ENCODE measurements at regions not wholly inside any gene's neighbourhood (a gene's known extent, or its start where the extent isn't known, plus 50 kb on each side); places are given as distances from the start of the nearest gene placed in this dataset.

- no peak overlapping the region for H3K27ac ChIP-seq
- ATAC-seq: no peak
- CTCF ChIA-PET: interaction anchor here (0.6 to 0.9 kb wide), 2 partner anchors 40 to 49 kb away, joined by 3 read pairs; no protein-coding TSS in a partner anchor
- POLR2A ChIA-PET: no interaction called here
- no peaks in the 10 kb centered on the region for H3K9me3 ChIP-seq
- 1% methylated on average over 3 of the region's 3 CpGs for WGBS (ENCODE audit: missing lambda C conversion rate)
- H3K4me3 ChIP-seq: no peak overlapping the region
- no peak for TF ChIP-seq CHD2 (IDR thresholded peaks at IDR 0.05; ENCODE audit: low read length, partially characterized antibody)
- no peak for TF ChIP-seq NPAS2 (CRISPR knock-in tag; IDR thresholded peaks at IDR 0.05; ENCODE audit: borderline replicate concordance)
- TF ChIP-seq CHD4 (IDR thresholded peaks at IDR 0.05; ENCODE audit: borderline replicate concordance): no peak
- TF ChIP-seq ZFP36 (IDR thresholded peaks at IDR 0.05; ENCODE audit: borderline replicate concordance, partially characterized antibody): no peak
- TF ChIP-seq HOXB13 (CRISPR knock-in tag; IDR thresholded peaks at IDR 0.05; ENCODE audit: low read depth): no peak
- H3K4me2 ChIP-seq: no peak overlapping the region
- peak; percentile 65 for FAIRE-seq
- H3K4me1 ChIP-seq: no peaks in the 10 kb centered on the region
- no peak for DNase-seq (ENCODE audit: low read depth in 1 of 2, low spot score in 1 of 2)
Observed at GRCh38 chr16:54584121-54584520, 297.5 kb upstream of the IRX3 start.

DNA sequence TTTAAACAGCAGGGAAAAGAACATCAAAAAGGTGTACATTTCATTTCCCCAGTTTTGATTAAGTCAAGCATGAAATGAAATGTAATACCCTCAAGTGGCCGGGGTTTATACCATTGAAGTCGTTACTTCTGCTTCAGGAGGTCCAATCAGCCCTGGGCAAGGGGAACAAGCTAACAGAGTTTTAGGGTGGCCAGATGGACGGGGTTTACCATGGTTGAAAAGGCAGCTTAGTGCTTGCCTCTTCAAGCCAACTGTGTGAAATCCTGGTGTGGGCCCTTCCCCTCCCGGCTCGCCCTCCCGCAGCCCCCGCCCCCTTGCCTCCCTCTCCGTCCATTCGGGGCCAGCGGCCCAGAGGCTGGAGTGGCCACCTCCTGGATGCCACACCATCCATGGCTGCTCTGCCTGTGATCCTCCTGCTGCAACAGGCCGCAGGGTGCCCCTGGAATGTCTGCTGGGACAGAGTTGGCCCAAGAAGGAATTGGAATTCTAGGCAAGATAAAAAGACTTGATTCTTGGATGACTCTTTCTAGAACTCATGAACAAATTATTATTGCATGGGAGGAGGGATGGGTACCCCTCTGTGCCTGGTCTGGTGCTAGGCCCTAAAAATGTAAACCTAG lies 296.2 kb upstream of the IRX3 start:
- H3K27ac ChIP-seq: no peak overlapping the region
- no peaks in the 10 kb centered on the region for H3K9me3 ChIP-seq
- DNase-seq (ENCODE audit: low read depth in 1 of 2, low spot score in 1 of 2) (no peak), FAIRE-seq (no peak), ATAC-seq (no peak)
- CTCF ChIA-PET: no interaction called here
- WGBS (ENCODE audit: missing lambda C conversion rate): 46% methylated on average over 8 of the region's 11 CpGs
- TF ChIP-seq RCOR1 (IDR thresholded peaks at IDR 0.05; ENCODE audit: low read depth, low read length) (no peak), MAFK (IDR thresholded peaks at IDR 0.05; ENCODE audit: partially characterized antibody) (no peak), HDAC2 (IDR thresholded peaks at IDR 0.05) (no peak), ZC3H11A (IDR thresholded peaks at IDR 0.05) (no peak), SREBF2 (IDR thresholded peaks at IDR 0.05) (no peak), RARB (CRISPR knock-in tag; IDR thresholded peaks at IDR 0.05) (no peak), USF2 (IDR thresholded peaks at IDR 0.05) (no peak), CHD2 (IDR thresholded peaks at IDR 0.05; ENCODE audit: low read length, partially characterized antibody) (no peak), PBX3 (IDR thresholded peaks at IDR 0.05) (no peak), REST (IDR thresholded peaks at IDR 0.05) (no peak)
- TF ChIP-seq, protein P1, sequence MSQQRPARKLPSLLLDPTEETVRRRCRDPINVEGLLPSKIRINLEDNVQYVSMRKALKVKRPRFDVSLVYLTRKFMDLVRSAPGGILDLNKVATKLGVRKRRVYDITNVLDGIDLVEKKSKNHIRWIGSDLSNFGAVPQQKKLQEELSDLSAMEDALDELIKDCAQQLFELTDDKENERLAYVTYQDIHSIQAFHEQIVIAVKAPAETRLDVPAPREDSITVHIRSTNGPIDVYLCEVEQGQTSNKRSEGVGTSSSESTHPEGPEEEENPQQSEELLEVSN (IDR thresholded peaks at IDR 0.05; ENCODE audit: borderline replicate concordance, low read depth): no peak
- no peak overlapping the region for H3K4me2 ChIP-seq
- no peaks in the 10 kb centered on the region for H3K4me1 ChIP-seq
- no peak overlapping the region for H3K4me3 ChIP-seq
- POLR2A ChIA-PET: no interaction called here

- no peak for FAIRE-seq
- H3K9me3 ChIP-seq: no peaks in the 10 kb centered on the region
- no peak for ATAC-seq
- H3K4me2 ChIP-seq: no peak overlapping the region
- CTCF ChIA-PET: no interaction called here
- no peak overlapping the region for H3K27ac ChIP-seq
- H3K4me1 ChIP-seq: no peaks in the 10 kb centered on the region
- no peak overlapping the region for H3K4me3 ChIP-seq
- POLR2A ChIA-PET: no interaction called here
- WGBS (ENCODE audit: missing lambda C conversion rate): 17% methylated on average over 2 of the region's 2 CpGs
- DNase-seq (ENCODE audit: low read depth in 1 of 2, low spot score in 1 of 2): no peak
- TF ChIP-seq HOXA7 (CRISPR knock-in tag; IDR thresholded peaks at IDR 0.05): no peak
- TF ChIP-seq POLR2A (IDR thresholded peaks at IDR 0.05; ENCODE audit: low read length): no peak
- TF ChIP-seq CBX8 (IDR thresholded peaks at IDR 0.05): no peak
- TF ChIP-seq FOXS1 (CRISPR knock-in tag; IDR thresholded peaks at IDR 0.05): no peak
- TF ChIP-seq, protein P2, sequence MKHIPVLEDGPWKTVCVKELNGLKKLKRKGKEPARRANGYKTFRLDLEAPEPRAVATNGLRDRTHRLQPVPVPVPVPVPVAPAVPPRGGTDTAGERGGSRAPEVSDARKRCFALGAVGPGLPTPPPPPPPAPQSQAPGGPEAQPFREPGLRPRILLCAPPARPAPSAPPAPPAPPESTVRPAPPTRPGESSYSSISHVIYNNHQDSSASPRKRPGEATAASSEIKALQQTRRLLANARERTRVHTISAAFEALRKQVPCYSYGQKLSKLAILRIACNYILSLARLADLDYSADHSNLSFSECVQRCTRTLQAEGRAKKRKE (CRISPR knock-in tag; IDR thresholded peaks at IDR 0.05; ENCODE audit: low read depth): no peak
- TF ChIP-seq MYC (IDR thresholded peaks at IDR 0.05; ENCODE audit: borderline replicate concordance, low read length): no peak
- TF ChIP-seq EHF (CRISPR knock-in tag; IDR thresholded peaks at IDR 0.05): no peak
- no peak for TF ChIP-seq MAFK (IDR thresholded peaks at IDR 0.05; ENCODE audit: partially characterized antibody)
- TF ChIP-seq CHD4 (IDR thresholded peaks at IDR 0.05; ENCODE audit: borderline replicate concordance): no peak
- no peak for TF ChIP-seq NR3C1 (IDR thresholded peaks at IDR 0.05)
- TF ChIP-seq RAD21 (conservative IDR thresholded peaks at IDR 0.05 in 1 of 2, IDR thresholded peaks at IDR 0.05 in 1 of 2): no peak
- TF ChIP-seq SREBF2 (IDR thresholded peaks at IDR 0.05): no peak
- TF ChIP-seq HDAC2 (IDR thresholded peaks at IDR 0.05): no peak
- TF ChIP-seq, protein P1 (IDR thresholded peaks at IDR 0.05; ENCODE audit: borderline replicate concordance, low read depth): no peak
- TF ChIP-seq BHLHE40 (IDR thresholded peaks at IDR 0.05; ENCODE audit: low read depth, low read length): no peak
- TF ChIP-seq CBX2 (IDR thresholded peaks at IDR 0.05; ENCODE audit: borderline replicate concordance, low read depth): no peak
Observed at GRCh38 chr16:54579106-54579728, 292.6 kb upstream of the IRX3 start.

Measured in A549 (cell line).